ENCODE measurements at regions not wholly inside any gene's neighbourhood (a gene's known extent, or its start where the extent isn't known, plus 50 kb on each side); places are given as distances from the start of the nearest gene placed in this dataset.

DNA sequence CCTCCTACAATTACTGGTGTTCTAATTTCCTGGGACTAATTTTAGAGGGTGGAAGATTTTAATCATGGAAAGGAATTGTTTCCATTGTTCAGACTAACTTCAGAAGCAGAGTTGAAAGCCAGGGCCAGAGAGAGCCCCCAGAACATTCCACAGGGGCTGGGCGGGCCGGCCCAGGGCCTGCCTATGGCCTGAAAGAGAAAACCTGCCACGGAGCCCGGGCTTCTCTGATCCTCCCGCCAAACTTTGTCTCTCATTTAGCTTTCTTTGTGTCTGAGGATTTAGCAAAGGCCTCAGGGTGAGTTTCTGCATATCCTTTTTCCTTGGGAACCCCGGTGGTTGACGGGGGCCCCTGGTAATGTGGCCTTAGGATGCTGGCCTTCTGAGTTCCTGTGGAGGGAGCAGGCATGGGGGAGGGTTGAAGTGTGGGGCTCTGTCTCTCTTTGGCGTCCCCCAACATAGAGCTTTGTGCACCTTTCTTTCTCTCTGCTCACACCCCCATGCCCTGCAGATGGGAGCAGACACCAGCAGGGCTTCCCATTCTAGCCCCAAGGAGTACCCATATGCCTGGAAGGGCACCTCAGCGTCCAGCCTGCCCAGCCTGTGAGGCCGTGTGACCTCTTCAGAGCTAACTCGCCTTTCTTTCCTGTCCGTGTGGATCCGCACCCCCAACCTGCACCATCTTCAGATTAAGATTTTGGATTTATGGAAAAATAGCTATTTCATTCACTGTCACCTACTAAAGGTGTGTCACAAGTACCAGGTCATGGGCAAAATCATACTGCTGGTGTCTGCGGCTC lies 539.5 kb downstream of the FGF9 start:
- H3K4me3 ChIP-seq (ENCODE audit: low read length): no peak overlapping the region
- TF ChIP-seq, protein P1, sequence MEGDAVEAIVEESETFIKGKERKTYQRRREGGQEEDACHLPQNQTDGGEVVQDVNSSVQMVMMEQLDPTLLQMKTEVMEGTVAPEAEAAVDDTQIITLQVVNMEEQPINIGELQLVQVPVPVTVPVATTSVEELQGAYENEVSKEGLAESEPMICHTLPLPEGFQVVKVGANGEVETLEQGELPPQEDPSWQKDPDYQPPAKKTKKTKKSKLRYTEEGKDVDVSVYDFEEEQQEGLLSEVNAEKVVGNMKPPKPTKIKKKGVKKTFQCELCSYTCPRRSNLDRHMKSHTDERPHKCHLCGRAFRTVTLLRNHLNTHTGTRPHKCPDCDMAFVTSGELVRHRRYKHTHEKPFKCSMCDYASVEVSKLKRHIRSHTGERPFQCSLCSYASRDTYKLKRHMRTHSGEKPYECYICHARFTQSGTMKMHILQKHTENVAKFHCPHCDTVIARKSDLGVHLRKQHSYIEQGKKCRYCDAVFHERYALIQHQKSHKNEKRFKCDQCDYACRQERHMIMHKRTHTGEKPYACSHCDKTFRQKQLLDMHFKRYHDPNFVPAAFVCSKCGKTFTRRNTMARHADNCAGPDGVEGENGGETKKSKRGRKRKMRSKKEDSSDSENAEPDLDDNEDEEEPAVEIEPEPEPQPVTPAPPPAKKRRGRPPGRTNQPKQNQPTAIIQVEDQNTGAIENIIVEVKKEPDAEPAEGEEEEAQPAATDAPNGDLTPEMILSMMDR (conservative IDR thresholded peaks at IDR 0.05; ENCODE audit: low read depth, low read length): no peak
- DNase-seq (ENCODE audit: low read depth): no peak

DNA sequence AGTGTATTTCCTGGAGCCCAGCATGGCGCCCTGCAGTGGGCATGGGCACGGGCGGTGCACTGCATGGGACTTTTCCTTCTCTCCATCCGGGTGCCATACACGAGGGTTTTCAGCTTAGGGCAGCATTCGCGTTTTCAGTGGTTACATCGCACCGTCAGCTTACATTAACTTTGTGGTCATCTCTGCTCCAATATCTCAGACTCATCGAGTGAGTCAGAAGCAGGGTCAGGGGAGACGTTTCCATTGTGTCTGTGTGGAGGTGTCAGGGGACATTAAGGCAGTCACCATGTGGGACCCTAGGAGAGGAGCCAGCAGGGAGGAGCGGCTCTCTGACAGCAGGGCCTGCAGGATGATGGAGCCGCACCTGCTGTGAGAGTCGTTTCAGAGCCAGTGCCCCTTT lies 541.0 kb downstream of the FGF9 start:
- no peak for DNase-seq (ENCODE audit: low read depth)
- TF ChIP-seq, protein P1 (conservative IDR thresholded peaks at IDR 0.05; ENCODE audit: low read depth, low read length): no peak
- no peak overlapping the region for H3K4me3 ChIP-seq (ENCODE audit: low read length)

DNA sequence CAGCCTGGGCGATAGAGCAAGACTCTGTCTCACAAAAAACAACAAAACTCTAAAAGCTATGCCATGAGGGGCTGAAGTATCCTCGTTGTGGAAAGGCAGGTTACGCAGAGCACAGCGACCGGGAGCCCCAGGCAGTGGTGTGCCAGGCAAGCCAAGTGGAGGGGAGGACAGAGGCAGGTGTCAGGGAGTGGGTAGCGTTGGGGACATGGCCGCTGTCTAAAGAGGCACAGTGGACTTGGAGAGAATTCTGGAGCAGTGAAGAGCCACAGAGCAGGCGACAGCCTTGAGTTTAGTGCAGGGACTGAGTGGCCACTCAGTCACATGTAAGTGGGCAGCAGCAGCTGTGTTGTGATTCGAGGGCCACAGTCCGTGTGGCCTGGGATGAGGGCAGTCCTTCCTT lies 541.7 kb downstream of the FGF9 start:
- TF ChIP-seq, protein P1 (conservative IDR thresholded peaks at IDR 0.05; ENCODE audit: low read depth, low read length): no peak
- no peak overlapping the region for H3K4me3 ChIP-seq (ENCODE audit: low read length)
- no peak for DNase-seq (ENCODE audit: low read depth)

DNA sequence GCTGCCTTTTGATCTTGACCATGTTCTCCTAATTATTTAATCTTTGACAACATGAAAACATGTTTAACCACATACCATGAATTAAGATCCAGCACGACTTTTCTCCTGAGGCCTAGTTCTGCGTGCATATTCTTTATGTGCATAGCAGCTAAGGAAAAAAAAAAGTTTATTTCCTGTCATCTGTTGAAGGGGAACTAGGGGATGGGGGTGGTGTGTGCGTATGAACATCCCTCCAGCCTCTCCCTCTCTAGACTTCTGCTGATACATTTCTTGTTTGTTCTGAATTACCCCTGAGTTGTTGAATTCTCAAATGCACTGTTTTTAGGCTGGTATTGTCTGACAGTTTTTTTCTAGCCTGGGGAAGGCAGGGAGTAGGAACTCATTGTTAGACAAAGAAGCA lies 543.3 kb downstream of the FGF9 start:
- H3K4me3 ChIP-seq (ENCODE audit: low read length): no peak overlapping the region
- TF ChIP-seq, protein P1 (conservative IDR thresholded peaks at IDR 0.05; ENCODE audit: low read depth, low read length): no peak
- no peak for DNase-seq (ENCODE audit: low read depth)

DNA sequence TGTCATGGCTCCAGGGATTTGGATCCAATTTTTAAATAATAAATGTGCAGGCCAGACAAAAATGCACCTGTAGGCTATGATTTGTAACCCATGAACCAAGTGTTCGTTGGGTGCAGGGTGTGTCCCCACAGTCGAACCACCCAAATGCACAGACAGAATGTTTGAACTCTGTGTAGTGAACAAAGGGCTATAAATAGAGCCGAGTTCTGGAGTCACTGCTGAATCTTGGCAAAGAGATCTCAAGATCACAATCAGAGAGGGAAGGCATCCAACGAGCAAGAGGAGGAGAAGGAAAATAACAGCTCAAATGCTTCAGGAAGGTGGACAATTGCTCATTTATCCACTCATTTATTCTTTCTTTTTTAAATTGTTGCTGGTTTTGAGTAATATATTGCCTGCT lies 547.9 kb downstream of the FGF9 start:
- H3K4me3 ChIP-seq (ENCODE audit: low read length): no peak overlapping the region
- TF ChIP-seq, protein P1 (conservative IDR thresholded peaks at IDR 0.05; ENCODE audit: low read depth, low read length): no peak
- DNase-seq (ENCODE audit: low read depth): no peak

DNA sequence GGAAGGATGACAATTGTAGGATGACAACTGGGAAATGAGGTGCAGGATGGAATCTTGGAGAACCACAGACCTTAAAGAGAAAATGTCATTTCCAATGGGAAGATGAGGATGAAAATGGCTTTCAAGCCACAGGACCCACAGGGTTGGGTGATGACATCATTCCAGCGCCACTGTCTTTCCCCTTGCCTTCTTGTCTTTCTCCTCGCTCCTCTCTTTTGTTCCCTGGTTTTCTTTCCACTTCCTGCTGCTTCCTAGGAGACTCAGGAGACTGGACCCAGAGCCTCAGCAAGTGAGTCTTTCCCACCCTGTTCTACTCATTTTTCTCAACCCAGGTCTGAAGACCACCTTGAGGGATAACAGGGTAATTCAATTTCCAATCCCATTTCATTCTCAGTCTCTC lies 548.8 kb downstream of the FGF9 start:
- no peak overlapping the region for H3K4me3 ChIP-seq (ENCODE audit: low read length)
- DNase-seq (ENCODE audit: low read depth): no peak
- TF ChIP-seq, protein P1 (conservative IDR thresholded peaks at IDR 0.05; ENCODE audit: low read depth, low read length): no peak

Data from retinal pigment epithelial cell (primary cell).